H7 (cell line): ENCODE measurements at regions not wholly inside any gene's neighbourhood (a gene's known extent, or its start where the extent isn't known, plus 50 kb on each side); places are given as distances from the start of the nearest gene placed in this dataset.

ENCODE experiments used
- DNase-seq: peaks from one replicate; pipeline ENCODE4 v3.0.0; 2012
- H3K27me3 ChIP-seq: 2 replicates; pipeline ENCODE4 v1.6.0; 2011; ENCODE audit warnings: mild to moderate bottlenecking, low read length; ENCODE audit not compliant: control insufficient read depth, insufficient read depth
- H3K36me3 ChIP-seq: replicated peaks from 2 replicates; pipeline ENCODE4 v1.5.1; 2011; ENCODE audit warnings: low read length; ENCODE audit not compliant: control insufficient read depth, insufficient read depth
- H3K4me3 ChIP-seq: 2 replicates; pipeline ENCODE4 v1.5.1; 2011; ENCODE audit warnings: low read depth, mild to moderate bottlenecking, control low read depth, low read length, moderate library complexity; ENCODE audit not compliant: insufficient read depth

DNA sequence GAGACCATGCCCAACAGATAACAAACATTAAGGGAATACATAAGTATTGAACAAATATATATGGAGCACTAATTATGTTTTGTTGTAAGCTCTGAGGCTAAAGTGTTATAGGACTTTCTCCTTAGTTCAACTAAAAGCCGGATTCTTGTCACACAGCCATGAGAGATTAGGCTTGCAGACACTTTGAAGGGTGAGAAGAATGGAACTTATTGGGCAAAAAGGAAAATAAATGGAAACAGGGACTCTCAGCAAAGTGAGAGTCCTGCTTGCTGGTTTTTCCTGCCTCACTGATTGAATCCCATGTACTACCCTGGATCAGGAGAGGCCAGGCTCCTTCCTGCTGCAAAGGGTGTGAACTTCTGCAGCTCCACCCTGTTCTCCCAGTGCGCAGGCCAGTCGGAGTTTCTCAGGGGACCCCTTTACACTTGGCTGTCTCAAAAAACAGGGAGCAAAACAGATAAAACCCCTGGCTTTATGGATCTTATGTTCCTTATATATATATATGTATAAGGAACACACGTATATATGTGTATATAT lies 77.1 kb upstream of the FUT8 start:
- Histone ChIP-seq H3K4me3 (no peak overlapping the region), H3K27me3 (peaks cover 23% of the 10 kb centered on the region), H3K36me3 (no peaks in the 10 kb centered on the region)
- no peak for DNase-seq

GRCh38 chr14:65336191-65336591 lies 76.3 kb upstream of the FUT8 start:
- Histone ChIP-seq H3K27me3 (peaks cover 23% of the 10 kb centered on the region), H3K4me3 (no peak overlapping the region), H3K36me3 (no peaks in the 10 kb centered on the region)
- no peak for DNase-seq

DNA sequence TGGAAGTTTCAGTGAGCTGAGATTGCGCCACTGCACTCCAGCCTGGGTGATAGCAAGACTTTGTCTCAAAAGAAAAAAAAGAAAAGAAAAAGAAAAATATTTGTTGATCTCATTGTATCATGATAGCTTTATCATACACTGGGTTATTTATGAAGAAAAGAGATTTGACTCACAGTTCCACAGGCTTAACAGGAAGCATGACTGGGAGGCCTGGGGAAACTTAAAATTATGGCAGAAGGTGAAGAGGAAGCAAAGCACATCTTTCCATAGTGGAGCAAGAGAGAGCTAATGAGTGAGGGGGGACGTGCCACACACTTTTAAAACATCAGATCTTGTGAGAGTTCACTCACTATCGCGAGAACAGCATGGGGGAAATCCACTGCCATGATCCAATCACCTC lies 72.7 kb upstream of the FUT8 start:
- peaks cover 17% of the 10 kb centered on the region for H3K27me3 ChIP-seq
- no peak overlapping the region for H3K4me3 ChIP-seq
- no peak for DNase-seq
- no peaks in the 10 kb centered on the region for H3K36me3 ChIP-seq

GRCh38 chr14:65344011-65344410 lies 68.5 kb upstream of the FUT8 start:
- no peak overlapping the region for H3K4me3 ChIP-seq
- peaks cover 2% of the 10 kb centered on the region for H3K27me3 ChIP-seq
- no peak for DNase-seq
- no peaks in the 10 kb centered on the region for H3K36me3 ChIP-seq

- H3K27me3 ChIP-seq: peaks cover 2% of the 10 kb centered on the region
- H3K4me3 ChIP-seq: no peak overlapping the region
- no peak for DNase-seq
- H3K36me3 ChIP-seq: no peaks in the 10 kb centered on the region
Measured at GRCh38 chr14:65345266-65345665, 67.3 kb upstream of the FUT8 start.

DNA sequence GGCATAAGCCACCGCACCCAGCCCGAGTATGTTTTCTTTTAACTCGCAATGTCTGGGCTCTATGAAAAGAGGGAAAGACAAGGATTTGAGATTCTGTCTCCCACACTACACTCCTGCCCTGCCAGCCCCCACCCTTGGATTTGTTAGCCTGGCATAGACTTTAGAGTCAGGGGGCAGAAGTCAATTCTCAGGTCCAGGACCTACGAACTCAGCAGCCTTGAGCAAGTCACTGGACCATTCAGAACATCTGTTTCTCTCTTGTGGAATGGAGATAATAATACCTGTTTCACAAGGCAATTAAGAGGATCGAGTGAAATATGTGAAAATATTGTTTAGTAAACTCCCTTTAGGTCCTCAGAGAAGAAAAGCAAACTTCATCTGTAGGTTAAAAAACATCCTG lies 66.1 kb upstream of the FUT8 start:
- no peak for DNase-seq
- Histone ChIP-seq H3K27me3 (peaks cover 2% of the 10 kb centered on the region), H3K4me3 (no peak overlapping the region), H3K36me3 (no peaks in the 10 kb centered on the region)

GRCh38 chr14:65346895-65347294 lies 65.6 kb upstream of the FUT8 start:
- no peak overlapping the region for H3K4me3 ChIP-seq
- no peaks in the 10 kb centered on the region for H3K36me3 ChIP-seq
- peaks cover 2% of the 10 kb centered on the region for H3K27me3 ChIP-seq
- no peak for DNase-seq

DNA sequence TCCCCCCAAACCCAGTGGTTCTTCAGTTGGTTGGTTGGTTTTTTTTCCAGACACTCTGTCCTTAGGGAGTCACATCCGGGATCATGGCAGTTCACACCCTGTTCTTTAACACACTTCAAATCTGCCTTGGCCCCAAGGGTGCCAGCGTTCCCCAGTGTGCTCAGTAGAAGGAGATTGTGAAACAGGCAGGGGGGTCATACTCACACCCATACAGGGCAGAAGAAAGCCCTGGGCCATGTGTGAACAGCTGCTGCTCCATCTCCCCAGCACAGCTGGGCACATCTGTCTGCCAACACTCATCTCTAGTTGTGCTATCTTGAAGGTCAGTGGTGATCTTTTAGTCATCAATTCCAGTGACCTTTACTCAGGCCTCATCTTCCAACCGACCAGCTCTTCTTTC lies 64.4 kb upstream of the FUT8 start:
- Histone ChIP-seq H3K4me3 (no peak overlapping the region), H3K36me3 (no peaks in the 10 kb centered on the region), H3K27me3 (peaks cover 2% of the 10 kb centered on the region)
- DNase-seq: no peak

- H3K27me3 ChIP-seq: peaks cover 2% of the 10 kb centered on the region
- H3K36me3 ChIP-seq: no peaks in the 10 kb centered on the region
- H3K4me3 ChIP-seq: no peak overlapping the region
- no peak for DNase-seq
Measured at GRCh38 chr14:65349100-65349499, 63.4 kb upstream of the FUT8 start.

DNA sequence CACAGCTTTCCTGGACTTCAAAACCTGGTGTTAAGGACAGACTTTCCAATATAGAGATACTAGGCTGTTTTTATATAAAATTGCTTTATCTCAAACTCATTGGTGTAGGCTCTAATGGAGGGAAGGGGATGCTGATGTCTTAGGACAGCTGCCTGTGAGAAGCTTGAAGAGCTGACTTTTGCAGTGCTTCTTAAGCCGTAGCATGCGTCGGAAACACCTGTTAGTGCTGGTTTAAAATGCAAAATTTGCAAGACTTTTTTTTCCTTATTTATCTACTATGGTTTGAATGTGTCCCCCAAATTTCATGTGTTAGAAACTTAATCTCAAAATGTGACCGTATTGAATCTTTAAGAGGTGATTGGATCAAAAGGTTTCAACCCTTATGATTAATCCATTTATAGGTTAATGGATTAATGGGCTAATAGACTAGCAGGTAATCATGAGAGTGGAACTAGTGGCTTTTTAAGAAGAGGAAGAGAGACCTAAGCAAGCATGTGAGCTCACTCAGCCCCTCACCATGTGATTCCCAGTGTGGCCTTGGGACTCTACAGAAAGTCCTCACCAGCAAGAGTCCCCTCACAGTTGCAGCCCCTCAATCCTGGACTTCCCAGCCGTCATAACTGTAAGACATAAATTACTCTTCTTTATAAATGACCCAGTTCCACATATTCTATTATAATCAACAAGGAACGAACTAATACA lies 60.9 kb upstream of the FUT8 start:
- H3K4me3 ChIP-seq: no peak overlapping the region
- H3K27me3 ChIP-seq: peaks cover 2% of the 10 kb centered on the region
- no peaks in the 10 kb centered on the region for H3K36me3 ChIP-seq
- DNase-seq: no peak

- no peaks in the 10 kb centered on the region for H3K27me3 ChIP-seq
- no peak overlapping the region for H3K4me3 ChIP-seq
- H3K36me3 ChIP-seq: no peaks in the 10 kb centered on the region
- DNase-seq: no peak
Measured at GRCh38 chr14:65352964-65353530, 59.5 kb upstream of the FUT8 start.

- Histone ChIP-seq H3K27me3 (no peaks in the 10 kb centered on the region), H3K4me3 (no peak overlapping the region), H3K36me3 (no peaks in the 10 kb centered on the region)
- no peak for DNase-seq
Measured at GRCh38 chr14:65354131-65354530, 58.4 kb upstream of the FUT8 start.

- DNase-seq: no peak
- Histone ChIP-seq H3K27me3 (no peaks in the 10 kb centered on the region), H3K36me3 (no peaks in the 10 kb centered on the region), H3K4me3 (no peak overlapping the region)
Measured at GRCh38 chr14:65354715-65355114, 57.8 kb upstream of the FUT8 start.

GRCh38 chr14:65356327-65356836 lies 56.1 kb upstream of the FUT8 start:
- Histone ChIP-seq H3K4me3 (no peak overlapping the region), H3K27me3 (no peaks in the 10 kb centered on the region), H3K36me3 (no peaks in the 10 kb centered on the region)
- DNase-seq: peak; percentile 35

- Histone ChIP-seq H3K36me3 (no peaks in the 10 kb centered on the region), H3K4me3 (no peak overlapping the region), H3K27me3 (no peaks in the 10 kb centered on the region)
- no peak for DNase-seq
Measured at GRCh38 chr14:65357113-65357512, 55.4 kb upstream of the FUT8 start.
